Upper lobe of right lung (tissue), 1 donor: ENCODE measurements at regions not wholly inside any gene's neighbourhood (a gene's known extent, or its start where the extent isn't known, plus 50 kb on each side); places are given as distances from the start of the nearest gene placed in this dataset.

Experiments used
- ATAC-seq: fragments of 200-7000 bp; cut with Tn5 transposase; one replicate; pipeline ENCODE4 v1.9.1; 2020; ENCODE audit warnings: mild to moderate bottlenecking, moderate library complexity
- DNase-seq: peaks from one replicate; pipeline ENCODE4 v3.0.0-alpha.2; 2020
- H3K27ac ChIP-seq: fragments of 200-600 bp; one replicate; pipeline ENCODE4 v1.8.0; 2022
- H3K27me3 ChIP-seq: fragments of 200-600 bp; one replicate; pipeline ENCODE4 v1.8.0; 2022; ENCODE audit warnings: mild to moderate bottlenecking
- H3K36me3 ChIP-seq: fragments of 200-600 bp; one replicate; pipeline ENCODE4 v1.8.0; 2022
- H3K4me1 ChIP-seq: fragments of 200-600 bp; one replicate; pipeline ENCODE4 v1.8.0; 2022
- H3K4me3 ChIP-seq: fragments of 200-600 bp; one replicate; pipeline ENCODE4 v1.8.0; 2022; ENCODE audit warnings: mild to moderate bottlenecking
- H3K9me3 ChIP-seq: fragments of 200-600 bp; one replicate; pipeline ENCODE4 v1.8.0; 2022
- intact Hi-C: fragments of 100-400 bp; cut with DNase I; formaldehyde crosslinking; loops from one replicate; pipeline ENCODE4 v1.11.0; 2022
- TF ChIP-seq, protein P1 (sequence below): fragments of 200-600 bp; IDR thresholded peaks from one replicate; pipeline ENCODE4 v1.8.0; 2022; ENCODE audit warnings: antibody characterized with exemption
- donor health status: DM: no; HTN: yes; CAD: no; lungs with severe emphysema.

- H3K36me3 ChIP-seq, result no peaks in the 10 kb centered on the region
- H3K4me1 ChIP-seq, result no peaks in the 10 kb centered on the region
- no peak overlapping the region for H3K4me3 ChIP-seq
- H3K27me3 ChIP-seq, result no peaks in the 10 kb centered on the region
- TF ChIP-seq, protein P1, sequence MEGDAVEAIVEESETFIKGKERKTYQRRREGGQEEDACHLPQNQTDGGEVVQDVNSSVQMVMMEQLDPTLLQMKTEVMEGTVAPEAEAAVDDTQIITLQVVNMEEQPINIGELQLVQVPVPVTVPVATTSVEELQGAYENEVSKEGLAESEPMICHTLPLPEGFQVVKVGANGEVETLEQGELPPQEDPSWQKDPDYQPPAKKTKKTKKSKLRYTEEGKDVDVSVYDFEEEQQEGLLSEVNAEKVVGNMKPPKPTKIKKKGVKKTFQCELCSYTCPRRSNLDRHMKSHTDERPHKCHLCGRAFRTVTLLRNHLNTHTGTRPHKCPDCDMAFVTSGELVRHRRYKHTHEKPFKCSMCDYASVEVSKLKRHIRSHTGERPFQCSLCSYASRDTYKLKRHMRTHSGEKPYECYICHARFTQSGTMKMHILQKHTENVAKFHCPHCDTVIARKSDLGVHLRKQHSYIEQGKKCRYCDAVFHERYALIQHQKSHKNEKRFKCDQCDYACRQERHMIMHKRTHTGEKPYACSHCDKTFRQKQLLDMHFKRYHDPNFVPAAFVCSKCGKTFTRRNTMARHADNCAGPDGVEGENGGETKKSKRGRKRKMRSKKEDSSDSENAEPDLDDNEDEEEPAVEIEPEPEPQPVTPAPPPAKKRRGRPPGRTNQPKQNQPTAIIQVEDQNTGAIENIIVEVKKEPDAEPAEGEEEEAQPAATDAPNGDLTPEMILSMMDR, result no peak
- ATAC-seq, result no peak
- H3K27ac ChIP-seq, result no peak overlapping the region
- DNase-seq, result no peak
- intact Hi-C loops, result no loop called here
- no peaks in the 10 kb centered on the region for H3K9me3 ChIP-seq
These were observed 172.5 kb downstream of the IPMK start for GRCh38 chr10:58094985-58095718.

GRCh38 chr10:58091886-58092285 lies 175.8 kb downstream of the IPMK start:
- no peak overlapping the region for H3K4me3 ChIP-seq
- no peaks in the 10 kb centered on the region for H3K36me3 ChIP-seq
- no peaks in the 10 kb centered on the region for H3K27me3 ChIP-seq
- ATAC-seq (no peak), DNase-seq (no peak)
- no peak overlapping the region for H3K27ac ChIP-seq
- no peaks in the 10 kb centered on the region for H3K9me3 ChIP-seq
- intact Hi-C loops, result no loop called here
- no peaks in the 10 kb centered on the region for H3K4me1 ChIP-seq
- TF ChIP-seq, protein P1, result no peak

DNA sequence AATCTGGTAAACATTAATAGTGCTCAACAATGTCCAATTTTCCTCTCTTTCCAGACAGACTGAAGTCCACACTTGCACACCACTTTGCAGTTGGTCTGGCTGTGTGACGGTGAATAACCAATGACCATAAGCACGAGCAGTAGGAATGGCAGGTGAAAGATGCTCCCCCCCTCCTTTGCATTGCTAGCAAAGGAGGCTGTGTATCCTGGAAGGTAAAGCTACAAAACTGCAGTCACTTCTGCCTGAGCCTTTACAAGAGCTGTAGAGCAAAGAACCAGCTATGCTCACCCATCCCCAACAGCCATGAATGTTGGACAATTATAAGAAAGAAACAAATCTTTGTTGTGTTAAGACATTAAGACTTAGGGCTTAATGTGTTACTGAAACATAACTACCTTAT lies 178.0 kb downstream of the IPMK start:
- Histone ChIP-seq H3K27me3 (no peaks in the 10 kb centered on the region), H3K9me3 (no peaks in the 10 kb centered on the region), H3K4me1 (no peaks in the 10 kb centered on the region), H3K4me3 (no peak overlapping the region), H3K36me3 (no peaks in the 10 kb centered on the region), H3K27ac (no peak overlapping the region)
- no peak for ATAC-seq
- intact Hi-C loops, result no loop called here
- no peak for DNase-seq
- TF ChIP-seq, protein P1, result no peak

DNA sequence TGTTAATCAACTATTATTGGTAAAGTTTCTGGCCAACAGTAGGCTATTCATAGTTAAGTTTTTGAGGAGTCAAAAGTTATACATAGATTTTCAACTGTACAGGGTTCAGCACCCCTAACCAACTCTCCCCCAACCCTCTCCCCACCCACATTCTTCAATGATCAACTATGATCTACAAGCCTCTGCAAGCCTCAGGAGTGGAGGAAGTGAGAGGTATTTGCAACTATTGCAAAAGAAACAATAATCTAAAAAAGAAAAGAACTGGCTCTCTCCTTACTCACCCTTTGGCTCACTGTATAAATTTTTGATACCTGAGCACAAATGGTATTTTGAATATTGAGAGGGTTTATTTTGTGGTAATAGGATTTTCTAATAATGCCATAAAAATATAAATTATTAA lies 179.8 kb downstream of the IPMK start:
- Histone ChIP-seq H3K36me3 (no peaks in the 10 kb centered on the region), H3K4me1 (no peaks in the 10 kb centered on the region), H3K27ac (no peak overlapping the region), H3K4me3 (no peak overlapping the region), H3K9me3 (no peaks in the 10 kb centered on the region), H3K27me3 (no peaks in the 10 kb centered on the region)
- intact Hi-C loops, result no loop called here
- no peak for ATAC-seq
- TF ChIP-seq, protein P1, result no peak
- DNase-seq, result no peak

DNA sequence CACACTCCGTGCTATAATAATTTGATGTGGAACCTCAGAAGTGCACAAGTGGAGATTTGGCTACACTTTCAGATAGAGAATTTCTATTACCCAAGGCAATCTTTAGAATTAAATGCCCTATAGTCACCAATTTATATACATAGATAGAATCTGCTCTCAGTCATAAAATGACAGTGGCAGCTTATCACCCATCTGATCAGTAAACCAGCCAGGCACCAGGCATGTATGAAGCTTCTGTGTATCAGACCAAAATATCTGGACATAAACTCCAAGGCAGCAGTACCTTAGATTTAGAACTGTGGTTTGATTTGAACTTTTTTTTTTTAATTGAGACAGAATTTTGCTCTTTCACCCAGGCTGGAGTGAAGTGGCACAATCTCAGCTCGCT lies 180.9 kb downstream of the IPMK start:
- Histone ChIP-seq H3K9me3 (no peaks in the 10 kb centered on the region), H3K4me3 (no peak overlapping the region), H3K27ac (no peak overlapping the region), H3K27me3 (no peaks in the 10 kb centered on the region), H3K36me3 (no peaks in the 10 kb centered on the region), H3K4me1 (no peaks in the 10 kb centered on the region)
- no peak for DNase-seq
- no peak for ATAC-seq
- TF ChIP-seq, protein P1, result no peak
- intact Hi-C loops, result no loop called here
